Stimulated activated CD8-positive, alpha-beta memory T cell treated with anti-CD3 and anti-CD28 coated beads, Interleukin-7, amount 100 ng/mL, for 24 hours (primary cell): ENCODE measurements at regions not wholly inside any gene's neighbourhood (a gene's known extent, or its start where the extent isn't known, plus 50 kb on each side); places are given as distances from the start of the nearest gene placed in this dataset.

ENCODE experiments used
- DNase-seq: peaks from one replicate; pipeline ENCODE4 v3.0.0-alpha.2; 2020; ENCODE audit warnings: low read depth

DNA sequence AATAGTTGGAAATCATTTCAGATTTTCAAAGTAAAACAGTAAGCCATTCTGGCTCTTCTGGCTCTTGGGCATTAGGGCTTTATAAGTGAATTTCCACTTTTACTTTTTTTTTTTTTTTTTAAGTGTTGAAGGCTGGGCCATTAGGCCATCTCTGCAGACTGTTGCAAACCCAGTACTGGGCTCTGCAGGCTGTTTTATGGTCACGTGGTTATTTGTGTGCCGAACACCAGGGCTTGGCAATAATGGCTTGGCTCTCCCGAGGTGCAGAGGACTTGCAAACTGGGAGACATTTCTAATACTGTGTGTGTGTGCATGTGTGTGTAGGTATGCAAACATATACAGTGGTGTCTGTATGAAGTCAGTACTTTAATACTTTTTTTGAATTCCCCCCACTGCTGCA is 194.9 kb upstream of the CDH5 start:
- no peak for DNase-seq

DNA sequence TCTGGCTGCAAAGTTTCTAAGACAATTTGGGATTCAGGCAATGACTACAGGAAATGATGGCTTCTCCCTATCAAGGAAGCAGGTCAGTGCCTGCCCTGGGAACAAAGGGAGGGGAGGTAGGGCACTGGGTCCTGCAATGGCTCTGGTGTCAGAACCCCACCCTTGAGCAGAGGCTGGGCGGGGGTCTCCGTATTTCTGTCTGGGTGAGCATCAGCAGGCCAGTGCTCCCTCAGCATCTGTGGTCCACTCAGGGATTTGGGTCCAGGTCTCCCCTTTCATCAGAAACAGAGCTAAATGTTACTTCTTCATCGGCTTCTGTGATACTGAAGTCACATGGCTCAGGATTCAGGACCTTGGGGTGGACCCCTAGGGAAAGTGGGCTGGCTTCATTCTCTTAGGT is 195.5 kb upstream of the CDH5 start:
- DNase-seq, result no peak

GRCh38 chr16:66169817-66170216 is 196.7 kb upstream of the CDH5 start:
- DNase-seq, result no peak

GRCh38 chr16:66168777-66169176 is 197.7 kb upstream of the CDH5 start:
- DNase-seq, result no peak

- no peak for DNase-seq
These were observed 198.8 kb upstream of the CDH5 start for GRCh38 chr16:66167564-66168291.

DNA sequence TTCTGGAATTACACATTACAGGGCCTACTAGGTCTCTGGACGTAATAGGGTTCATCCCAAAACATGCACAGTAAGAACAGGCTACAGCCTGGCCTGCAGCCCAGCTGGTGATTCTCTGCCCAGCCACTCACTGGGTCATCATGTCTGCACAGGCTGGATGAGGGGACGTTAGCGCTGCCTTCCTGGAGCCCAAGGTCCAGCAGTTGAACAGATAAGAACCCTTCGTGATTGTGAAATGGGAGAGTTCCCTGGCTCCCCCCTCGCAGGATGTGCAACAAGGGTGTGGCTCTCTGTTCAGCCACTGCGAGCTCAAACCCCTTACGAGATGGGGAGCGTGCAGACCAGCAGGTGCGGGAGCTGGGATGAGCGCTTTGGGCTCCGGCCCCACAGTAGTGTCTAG is 200.0 kb upstream of the CDH5 start:
- no peak for DNase-seq

DNA sequence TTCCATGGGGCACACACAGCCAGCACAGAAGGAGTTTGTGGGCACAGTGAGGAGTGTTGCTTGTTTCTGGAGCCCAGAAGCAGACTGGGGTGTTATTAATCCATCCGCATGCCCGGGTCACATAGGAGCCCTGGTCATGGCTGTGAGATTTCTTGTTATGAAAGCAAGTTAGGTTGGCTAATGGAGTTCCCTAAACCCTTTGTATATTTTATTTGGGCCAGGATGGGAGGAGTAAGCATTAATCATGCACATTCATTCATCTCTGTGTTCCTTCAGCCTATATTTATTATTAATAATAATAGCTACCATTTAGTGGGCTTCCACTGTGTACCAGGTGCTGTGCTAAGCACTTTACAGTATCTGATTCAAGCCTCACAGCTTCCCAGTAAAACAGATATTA is 200.6 kb upstream of the CDH5 start:
- no peak for DNase-seq

GRCh38 chr16:66164581-66165247 is 201.8 kb upstream of the CDH5 start:
- no peak for DNase-seq

DNA sequence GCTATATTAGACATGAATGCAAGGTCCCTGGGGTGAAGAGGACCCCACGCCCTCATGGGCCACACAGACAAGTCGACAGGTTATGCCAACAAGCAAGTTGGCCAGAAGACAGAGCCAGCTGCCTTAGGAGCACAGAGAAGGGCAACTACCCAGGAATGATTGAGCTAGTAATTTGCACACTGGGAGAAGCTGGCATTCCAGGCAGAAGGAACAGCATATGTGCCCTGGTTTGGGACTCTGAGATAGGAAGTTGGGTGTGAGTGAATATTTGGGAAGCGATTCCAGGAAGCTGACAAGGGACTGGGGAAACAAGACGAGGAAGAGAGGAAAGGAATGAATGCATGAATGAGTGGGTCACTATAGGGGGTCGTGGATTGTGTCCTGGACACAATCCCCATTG is 203.7 kb upstream of the CDH5 start:
- no peak for DNase-seq

GRCh38 chr16:66161942-66162341 is 204.5 kb upstream of the CDH5 start:
- DNase-seq, result no peak

- DNase-seq, result no peak
These were observed 205.2 kb upstream of the CDH5 start for GRCh38 chr16:66161269-66161668.

GRCh38 chr16:66159987-66160386 is 206.5 kb upstream of the CDH5 start:
- DNase-seq, result no peak

DNA sequence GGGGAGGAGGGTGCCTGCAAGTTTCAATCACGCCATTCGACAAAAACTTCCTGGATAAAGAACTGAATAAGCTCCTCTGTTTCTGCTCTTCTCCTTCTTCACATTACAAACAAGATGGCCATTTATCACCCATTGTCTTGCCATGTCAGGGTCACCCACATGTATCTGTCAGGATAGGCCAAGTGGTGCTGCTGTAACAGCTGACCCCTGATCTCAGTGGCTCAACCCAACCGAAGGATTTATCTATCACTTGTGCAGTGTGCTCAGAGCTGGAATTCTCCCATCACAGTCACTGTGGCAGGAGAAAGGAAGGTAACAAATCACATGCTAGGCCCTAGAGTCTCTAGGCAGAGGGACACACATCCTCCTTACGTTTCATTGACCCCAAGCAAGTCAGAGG is 210.0 kb upstream of the CDH5 start:
- no peak for DNase-seq

DNA sequence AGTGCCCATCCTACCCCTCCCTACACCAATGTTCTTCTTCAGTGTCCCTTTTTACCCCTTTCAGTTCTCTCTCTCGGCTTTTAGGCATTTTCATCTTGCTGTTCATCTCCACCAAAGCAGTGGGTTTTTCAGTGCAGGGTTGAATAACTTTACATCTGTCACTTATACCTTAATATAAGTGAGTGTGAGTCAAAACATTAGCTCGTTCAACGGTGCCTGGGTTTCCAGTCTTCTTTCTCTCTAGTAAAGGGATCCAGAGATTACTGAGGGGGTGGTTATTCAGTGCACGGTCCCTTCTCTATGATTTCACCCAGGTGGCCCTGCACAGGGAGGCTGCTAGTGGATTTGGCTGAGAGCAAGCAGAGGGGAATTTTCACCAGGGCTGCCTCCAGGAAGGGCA is 210.6 kb upstream of the CDH5 start:
- no peak for DNase-seq

DNA sequence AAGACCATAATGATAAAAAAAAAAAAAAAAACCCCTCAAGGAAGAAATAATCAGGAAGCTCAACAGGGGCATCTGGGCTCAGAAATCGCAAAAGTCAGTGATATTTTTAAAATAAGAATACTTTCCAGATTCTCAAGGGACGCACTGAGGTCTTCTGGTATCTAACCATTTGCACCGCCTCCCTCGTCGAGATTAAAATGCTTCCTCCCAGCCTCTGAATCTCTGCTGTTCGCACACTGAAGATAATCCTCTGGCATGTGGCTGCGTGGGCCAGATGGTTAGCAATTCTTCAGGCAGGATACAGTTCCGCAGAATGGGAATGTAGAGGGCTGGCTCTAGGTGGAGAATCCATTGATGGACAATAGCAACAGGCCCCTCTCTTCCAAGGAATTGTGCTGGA is 211.7 kb upstream of the CDH5 start:
- no peak for DNase-seq

DNA sequence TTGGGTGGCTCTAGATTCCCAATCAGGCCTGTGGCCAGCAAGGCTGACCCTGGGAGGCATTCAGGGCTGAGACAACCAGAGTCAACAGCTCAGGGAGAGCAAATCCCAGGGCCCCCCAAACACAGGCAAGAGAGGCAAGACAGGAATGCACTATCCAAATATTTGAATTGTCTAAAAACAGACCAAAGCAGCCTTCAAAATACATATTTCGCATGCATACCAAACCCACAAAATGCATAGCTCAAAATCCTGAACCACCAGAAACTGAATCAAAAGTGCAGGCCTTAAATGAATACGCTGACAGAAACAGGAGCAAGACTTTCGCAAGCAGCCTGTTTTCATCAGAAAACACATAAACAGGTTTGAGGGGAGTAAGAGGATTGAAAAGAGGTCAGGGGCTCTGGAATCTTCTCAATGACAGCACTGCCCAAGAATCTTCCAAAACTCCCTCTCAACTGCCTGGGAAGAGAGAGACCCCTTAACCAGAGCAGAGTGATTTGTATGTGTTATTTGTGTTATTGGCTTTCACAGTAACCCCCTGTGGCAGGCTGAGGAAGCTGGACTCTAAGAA is 213.6 kb upstream of the CDH5 start:
- DNase-seq, result no peak

GRCh38 chr16:66152181-66152580 is 214.3 kb upstream of the CDH5 start:
- DNase-seq, result no peak

GRCh38 chr16:66150698-66151482 is 215.6 kb upstream of the CDH5 start:
- DNase-seq, result no peak

GRCh38 chr16:66147291-66147690 is 219.2 kb upstream of the CDH5 start:
- DNase-seq, result no peak

DNA sequence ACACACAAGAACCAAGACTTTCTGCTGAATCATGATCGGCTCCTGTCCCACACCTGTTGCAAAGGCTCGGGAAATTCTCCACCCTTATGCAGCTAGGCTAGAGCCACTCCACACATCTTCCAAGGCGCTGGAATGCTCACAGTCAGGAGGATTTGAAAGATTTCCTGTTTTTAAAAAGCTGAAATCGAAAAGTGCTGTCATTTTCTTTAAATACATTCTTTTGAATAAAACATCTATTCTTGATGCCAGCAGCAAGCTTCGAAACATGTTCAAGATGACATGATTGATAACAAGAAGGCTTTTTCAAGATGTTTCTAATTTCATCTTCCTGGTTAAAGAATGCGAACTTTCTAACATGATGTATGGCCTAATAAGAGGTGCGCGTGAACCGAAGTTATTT is 219.7 kb upstream of the CDH5 start:
- DNase-seq, result no peak

DNA sequence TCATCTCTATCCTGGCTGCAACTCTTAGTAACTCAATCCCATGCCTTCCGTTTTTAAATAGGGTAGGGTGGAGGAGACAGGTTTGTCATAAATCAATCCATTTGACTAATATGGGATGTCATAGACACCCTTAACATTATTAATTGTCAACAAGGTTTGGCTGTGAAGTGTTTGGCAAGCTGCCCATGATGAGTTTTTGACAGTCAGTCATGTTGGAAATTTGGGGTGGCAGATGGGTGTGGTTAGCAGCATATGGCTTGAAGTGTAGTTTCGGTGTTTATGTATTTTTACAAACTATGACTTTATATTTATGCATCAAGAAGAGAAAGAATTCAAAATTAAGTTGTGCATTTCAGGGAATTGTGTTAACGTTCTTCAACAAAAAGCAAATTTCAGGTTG is 221.8 kb upstream of the CDH5 start:
- no peak for DNase-seq

DNA sequence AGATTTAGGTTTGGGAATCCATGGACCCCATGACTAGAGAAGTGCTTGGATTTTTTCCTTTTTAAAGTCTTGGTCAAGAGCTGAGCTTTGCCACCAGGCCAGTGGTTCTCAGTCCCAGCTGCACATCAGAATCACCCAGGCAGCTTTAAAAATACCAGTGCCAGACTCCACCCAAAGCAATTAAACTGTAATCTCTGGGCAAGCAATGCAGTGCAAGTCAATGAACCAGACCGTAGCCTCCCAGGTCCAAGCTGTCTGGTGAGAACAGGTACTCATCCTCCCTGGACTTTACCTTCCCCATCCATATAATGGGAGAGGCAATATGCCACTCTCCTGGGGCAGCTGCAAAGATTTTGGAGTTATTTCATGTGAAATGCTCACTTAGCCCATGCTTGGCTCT is 223.1 kb upstream of the CDH5 start:
- DNase-seq, result no peak

DNA sequence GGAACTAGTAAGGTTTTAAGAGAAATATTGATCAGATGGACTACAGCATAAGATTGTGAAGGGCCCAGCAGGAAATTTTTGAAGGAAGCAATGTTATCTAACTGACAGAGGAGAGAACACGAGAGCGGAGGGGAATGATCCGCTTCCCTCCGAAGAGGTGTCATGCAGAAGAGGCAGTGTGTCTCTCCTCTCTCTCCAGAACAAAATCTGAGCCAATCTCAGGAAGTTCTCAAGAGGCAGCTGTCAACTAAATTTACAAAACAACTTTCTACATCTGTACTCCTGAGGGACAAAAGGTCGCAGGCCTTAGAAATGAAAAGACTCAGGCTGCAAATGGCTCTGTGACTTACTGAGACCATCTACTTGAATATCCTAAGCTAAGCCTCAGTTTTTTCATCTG is 224.6 kb upstream of the CDH5 start:
- no peak for DNase-seq
